Ectodermal cell (in vitro differentiated cells): ENCODE measurements at regions not wholly inside any gene's neighbourhood (a gene's known extent, or its start where the extent isn't known, plus 50 kb on each side); places are given as distances from the start of the nearest gene placed in this dataset.
"Not testable (repeated sequence)": the region's sequence is repeated elsewhere in the genome, so short reads cannot be mapped to it uniquely, and the experiment has no call there.

Experiments
- H3K27ac ChIP-seq: 2 replicates; pipeline ENCODE4 v1.7.0; 2013; ENCODE audit warnings: mild to moderate bottlenecking, low read depth, low read length; ENCODE audit not compliant: insufficient read depth, poor library complexity, severe bottlenecking
- H3K27me3 ChIP-seq: 2 replicates; pipeline ENCODE4 v1.7.0; 2013; ENCODE audit warnings: mild to moderate bottlenecking, low read length; ENCODE audit not compliant: insufficient read depth, control insufficient read depth, poor library complexity, severe bottlenecking
- H3K36me3 ChIP-seq: one replicate; pipeline ENCODE4 v1.7.0; 2013; ENCODE audit warnings: low read length; ENCODE audit not compliant: control insufficient read depth, insufficient read depth
- H3K4me1 ChIP-seq: one replicate; pipeline ENCODE4 v1.7.0; 2013; ENCODE audit warnings: low read length; ENCODE audit not compliant: control insufficient read depth, insufficient read depth
- H3K4me3 ChIP-seq: 2 replicates; pipeline ENCODE4 v1.7.0; 2013; ENCODE audit warnings: low read depth, low read length, control low read depth; ENCODE audit not compliant: insufficient read depth
- H3K9me3 ChIP-seq: 2 replicates; pipeline ENCODE4 v1.7.0; 2013; ENCODE audit warnings: mild to moderate bottlenecking, low read length, moderate library complexity; ENCODE audit not compliant: control insufficient read depth
- WGBS, 2 experiments: methylation state at CpG; one replicate each; pipeline ENCODE4 v1.1.7; 2013; ENCODE audit warnings: missing lambda C conversion rate in 2 of 2; 5-methylcytosine and 5-hydroxymethylcytosine counted together

GRCh38 chr2:75390169-75390568, 170.6 kb downstream of the EVA1A start:
- 74 to 79% methylated on average over 3 of the region's 3 CpGs for WGBS, 2 experiments
- no peak overlapping the region for H3K27ac ChIP-seq

GRCh38 chr2:75389271-75389670, 171.5 kb downstream of the EVA1A start:
- H3K27ac ChIP-seq: no peak overlapping the region
- H3K9me3 ChIP-seq: no peaks in the 10 kb centered on the region
- no peak overlapping the region for H3K4me3 ChIP-seq
- H3K27me3 ChIP-seq: no peaks in the 10 kb centered on the region
- H3K36me3 ChIP-seq: no peaks in the 10 kb centered on the region
- H3K4me1 ChIP-seq: no peaks in the 10 kb centered on the region
- 76 to 100% methylated on average over 1 to 2 of the region's 2 CpGs for WGBS, 2 experiments

More at GRCh38 chr2:75390169-75390568, 170.6 kb downstream of the EVA1A start:
- Histone ChIP-seq H3K9me3 (no peaks in the 10 kb centered on the region), H3K36me3 (no peaks in the 10 kb centered on the region), H3K4me1 (no peaks in the 10 kb centered on the region), H3K4me3 (no peak overlapping the region), H3K27me3 (no peaks in the 10 kb centered on the region)

- H3K27me3 ChIP-seq: no peaks in the 10 kb centered on the region
- H3K4me1 ChIP-seq: no peaks in the 10 kb centered on the region
- no peaks in the 10 kb centered on the region for H3K9me3 ChIP-seq
- H3K36me3 ChIP-seq: no peaks in the 10 kb centered on the region
- H3K27ac ChIP-seq: no peak overlapping the region
- no peak overlapping the region for H3K4me3 ChIP-seq
- 90 to 91% methylated on average over 8 to 10 of the region's 10 CpGs for WGBS, 2 experiments
These were observed 179.7 kb downstream of the EVA1A start for GRCh38 chr2:75381032-75381431.

GRCh38 chr2:75379476-75380210, 180.3 kb upstream of the TACR1 start:
- no peaks in the 10 kb centered on the region for H3K27me3 ChIP-seq

GRCh38 chr2:75375646-75376582, 176.6 kb upstream of the TACR1 start:
- H3K27me3 ChIP-seq: no peaks in the 10 kb centered on the region
- no peaks in the 10 kb centered on the region for H3K9me3 ChIP-seq
- 97% methylated on average over 3 of the region's 3 CpGs for WGBS, 2 experiments
- no peak overlapping the region for H3K4me3 ChIP-seq
- H3K4me1 ChIP-seq: no peaks in the 10 kb centered on the region
- no peaks in the 10 kb centered on the region for H3K36me3 ChIP-seq
- no peak overlapping the region for H3K27ac ChIP-seq

More at GRCh38 chr2:75379476-75380210, 180.3 kb upstream of the TACR1 start:
- Histone ChIP-seq H3K4me3 (no peak overlapping the region), H3K36me3 (no peaks in the 10 kb centered on the region), H3K27ac (no peak overlapping the region), H3K9me3 (no peaks in the 10 kb centered on the region), H3K4me1 (no peaks in the 10 kb centered on the region)
- 83 to 87% methylated on average over 7 of the region's 7 CpGs for WGBS, 2 experiments

GRCh38 chr2:75374414-75374957, 175.2 kb upstream of the TACR1 start:
- H3K27ac ChIP-seq, H3K9me3 ChIP-seq, H3K27me3 ChIP-seq, H3K4me1 ChIP-seq, H3K36me3 ChIP-seq, H3K4me3 ChIP-seq: not testable (repeated sequence)
- 81 to 83% methylated on average over 6 of the region's 6 CpGs for WGBS, 2 experiments

- Histone ChIP-seq H3K36me3 (no peaks in the 10 kb centered on the region), H3K9me3 (no peaks in the 10 kb centered on the region), H3K4me1 (no peaks in the 10 kb centered on the region), H3K27me3 (no peaks in the 10 kb centered on the region), H3K27ac (no peak overlapping the region), H3K4me3 (no peak overlapping the region)
- WGBS, 2 experiments: 40 to 74% methylated on average over 1 of the region's 1 CpG
These were observed 168.1 kb upstream of the TACR1 start for GRCh38 chr2:75367401-75367800.

- no peaks in the 10 kb centered on the region for H3K9me3 ChIP-seq
These were observed 162.2 kb upstream of the TACR1 start for GRCh38 chr2:75361486-75361885.

GRCh38 chr2:75360945-75361344, 161.6 kb upstream of the TACR1 start:
- Histone ChIP-seq H3K9me3 (no peaks in the 10 kb centered on the region), H3K27ac (no peak overlapping the region), H3K4me3 (no peak overlapping the region), H3K36me3 (no peaks in the 10 kb centered on the region), H3K27me3 (no peaks in the 10 kb centered on the region), H3K4me1 (no peaks in the 10 kb centered on the region)
- WGBS, 2 experiments: 92 to 95% methylated on average over 1 of the region's 1 CpG

More at GRCh38 chr2:75361486-75361885, 162.2 kb upstream of the TACR1 start:
- no peaks in the 10 kb centered on the region for H3K27me3 ChIP-seq
- no peaks in the 10 kb centered on the region for H3K4me1 ChIP-seq
- no peaks in the 10 kb centered on the region for H3K36me3 ChIP-seq
- no peak overlapping the region for H3K27ac ChIP-seq
- no peak overlapping the region for H3K4me3 ChIP-seq

- Histone ChIP-seq H3K4me3 (no peak overlapping the region), H3K27ac (no peak overlapping the region), H3K27me3 (no peaks in the 10 kb centered on the region), H3K4me1 (no peaks in the 10 kb centered on the region), H3K9me3 (no peaks in the 10 kb centered on the region), H3K36me3 (no peaks in the 10 kb centered on the region)
- WGBS, 2 experiments: 69 to 78% methylated on average over 1 of the region's 2 CpGs
These were observed 157.5 kb upstream of the TACR1 start for GRCh38 chr2:75356865-75357264.
